ENCODE measurements at regions not wholly inside any gene's neighbourhood (a gene's known extent, or its start where the extent isn't known, plus 50 kb on each side); places are given as distances from the start of the nearest gene placed in this dataset.

DNA sequence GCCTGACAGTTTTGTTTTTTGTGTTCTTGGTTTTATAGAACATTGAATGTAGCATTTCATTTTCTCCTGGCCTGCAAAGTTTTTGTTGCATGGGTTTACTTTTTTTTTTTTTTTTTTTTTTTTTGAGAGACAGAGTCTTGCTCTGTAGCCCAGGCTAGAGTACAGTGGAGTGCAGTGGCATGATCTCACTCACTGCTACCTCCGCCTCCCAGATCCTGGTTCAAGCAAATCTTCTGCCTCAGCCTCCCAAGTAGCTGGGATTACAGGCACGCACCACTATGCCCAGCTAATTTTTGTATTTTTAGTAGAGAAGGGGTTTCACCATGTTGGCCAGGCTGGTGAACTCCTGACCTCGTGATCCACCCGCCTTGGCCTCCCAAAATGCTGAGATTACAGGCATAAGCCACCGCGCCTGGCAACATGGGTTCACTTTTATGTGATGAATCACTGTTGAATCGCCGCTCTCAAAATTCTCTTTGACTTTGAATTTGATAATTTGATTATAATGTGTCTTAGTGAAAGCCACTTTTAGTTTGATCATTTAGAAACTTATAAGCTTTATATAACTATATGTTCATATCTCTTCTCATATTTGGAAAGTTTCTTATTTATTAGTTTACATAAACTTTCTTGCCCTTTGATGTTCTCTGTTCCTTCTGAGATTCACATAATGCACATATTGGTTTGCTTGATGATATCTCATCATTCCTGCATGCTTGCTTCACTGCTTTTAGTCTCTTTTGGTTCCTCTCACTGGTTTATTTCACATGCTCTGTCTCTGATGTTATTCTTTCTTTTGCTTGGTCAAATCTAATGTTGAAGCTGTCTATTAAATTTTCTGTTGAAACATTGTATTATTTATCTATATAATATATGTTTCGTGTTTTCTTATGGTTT, 589.0 kb upstream of the CNTN5 start:
- intact Hi-C loops (cut with DNase I): no loop called here

DNA sequence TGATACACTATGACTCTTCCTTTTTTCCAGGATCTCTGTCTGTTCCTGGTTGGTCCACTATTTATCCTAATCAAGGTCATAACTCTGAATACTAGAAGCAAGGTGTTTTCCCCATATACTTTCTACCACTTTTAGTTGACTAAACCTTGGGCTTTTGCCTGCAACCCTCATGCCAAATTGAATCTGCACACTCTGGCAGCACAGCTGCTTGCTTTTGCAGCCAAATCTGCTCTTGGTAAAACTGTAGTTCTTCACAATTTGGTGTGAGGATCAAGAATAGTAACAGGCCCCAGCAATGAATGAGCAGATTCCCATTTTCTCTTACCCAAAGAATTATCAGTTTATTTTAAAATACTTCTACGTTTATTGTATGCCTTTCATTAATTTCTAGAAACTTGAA, 586.5 kb upstream of the CNTN5 start:
- Histone ChIP-seq H3K36me3 (no peaks in the 10 kb centered on the region), H3K27me3 (no peaks in the 10 kb centered on the region), H3K4me1 (ENCODE audit: insufficient read depth) (no peaks in the 10 kb centered on the region), H3K9me3 (no peaks in the 10 kb centered on the region), H3K27ac (no peak overlapping the region), H3K4me3 (no peak overlapping the region)
- no peak for TF ChIP-seq EP300 (IDR thresholded peaks at IDR 0.05)
- TF ChIP-seq, protein P1, sequence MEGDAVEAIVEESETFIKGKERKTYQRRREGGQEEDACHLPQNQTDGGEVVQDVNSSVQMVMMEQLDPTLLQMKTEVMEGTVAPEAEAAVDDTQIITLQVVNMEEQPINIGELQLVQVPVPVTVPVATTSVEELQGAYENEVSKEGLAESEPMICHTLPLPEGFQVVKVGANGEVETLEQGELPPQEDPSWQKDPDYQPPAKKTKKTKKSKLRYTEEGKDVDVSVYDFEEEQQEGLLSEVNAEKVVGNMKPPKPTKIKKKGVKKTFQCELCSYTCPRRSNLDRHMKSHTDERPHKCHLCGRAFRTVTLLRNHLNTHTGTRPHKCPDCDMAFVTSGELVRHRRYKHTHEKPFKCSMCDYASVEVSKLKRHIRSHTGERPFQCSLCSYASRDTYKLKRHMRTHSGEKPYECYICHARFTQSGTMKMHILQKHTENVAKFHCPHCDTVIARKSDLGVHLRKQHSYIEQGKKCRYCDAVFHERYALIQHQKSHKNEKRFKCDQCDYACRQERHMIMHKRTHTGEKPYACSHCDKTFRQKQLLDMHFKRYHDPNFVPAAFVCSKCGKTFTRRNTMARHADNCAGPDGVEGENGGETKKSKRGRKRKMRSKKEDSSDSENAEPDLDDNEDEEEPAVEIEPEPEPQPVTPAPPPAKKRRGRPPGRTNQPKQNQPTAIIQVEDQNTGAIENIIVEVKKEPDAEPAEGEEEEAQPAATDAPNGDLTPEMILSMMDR (IDR thresholded peaks at IDR 0.05): no peak
- TF ChIP-seq POLR2A (IDR thresholded peaks at IDR 0.05): no peak
- DNase-seq: no peak
- WGBS, 3 donors: 28 to 57% (median 41%) methylated on average over 1 of the region's 1 CpG
- intact Hi-C loops (cut with DNase I): no loop called here

More for the DNA sequence above, 589.0 kb upstream of the CNTN5 start:
- Histone ChIP-seq H3K9me3 (no peaks in the 10 kb centered on the region), H3K27me3 (no peaks in the 10 kb centered on the region), H3K36me3 (no peaks in the 10 kb centered on the region), H3K4me1 (ENCODE audit: insufficient read depth) (no peaks in the 10 kb centered on the region), H3K4me3 (no peak overlapping the region), H3K27ac (no peak overlapping the region)
- TF ChIP-seq EP300 (IDR thresholded peaks at IDR 0.05) (no peak), POLR2A (IDR thresholded peaks at IDR 0.05) (no peak)
- TF ChIP-seq, protein P1 (IDR thresholded peaks at IDR 0.05): no peak
- DNase-seq: no peak
- 90 to 95% (median 91%) methylated on average over 9 of the region's 9 CpGs for WGBS, 3 donors

DNA sequence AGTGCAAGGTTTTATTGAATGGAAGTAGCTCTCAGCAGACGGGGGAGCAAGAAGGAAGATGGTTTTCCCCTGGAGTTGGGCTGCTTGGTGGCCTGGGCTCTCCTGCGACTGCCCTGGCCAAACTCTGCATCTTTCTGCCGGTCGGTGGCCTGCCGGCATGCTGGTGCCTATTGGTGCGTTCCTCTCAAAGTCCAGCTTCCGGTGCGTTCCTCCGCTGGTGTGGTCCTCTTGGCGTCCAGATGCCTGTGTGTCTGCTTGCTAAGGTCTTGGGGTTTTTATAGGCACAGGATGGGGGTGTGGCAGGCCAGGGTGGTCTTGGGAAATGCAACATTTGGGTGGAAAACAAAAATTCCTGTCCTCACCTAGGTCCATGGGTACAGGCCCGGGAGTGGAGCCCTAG, 567.4 kb upstream of the CNTN5 start:
- Histone ChIP-seq H3K27me3 (no peaks in the 10 kb centered on the region), H3K27ac (no peak overlapping the region), H3K4me3 (no peak overlapping the region), H3K36me3 (no peaks in the 10 kb centered on the region), H3K4me1 (ENCODE audit: insufficient read depth) (no peaks in the 10 kb centered on the region), H3K9me3 (no peaks in the 10 kb centered on the region)
- 93 to 97% (median 93%) methylated on average over 11 of the region's 11 CpGs for WGBS, 3 donors
- DNase-seq: no peak
- intact Hi-C loops (cut with DNase I): no loop called here
- TF ChIP-seq POLR2A (IDR thresholded peaks at IDR 0.05) (no peak), EP300 (IDR thresholded peaks at IDR 0.05) (no peak)
- TF ChIP-seq, protein P1 (IDR thresholded peaks at IDR 0.05): no peak

DNA sequence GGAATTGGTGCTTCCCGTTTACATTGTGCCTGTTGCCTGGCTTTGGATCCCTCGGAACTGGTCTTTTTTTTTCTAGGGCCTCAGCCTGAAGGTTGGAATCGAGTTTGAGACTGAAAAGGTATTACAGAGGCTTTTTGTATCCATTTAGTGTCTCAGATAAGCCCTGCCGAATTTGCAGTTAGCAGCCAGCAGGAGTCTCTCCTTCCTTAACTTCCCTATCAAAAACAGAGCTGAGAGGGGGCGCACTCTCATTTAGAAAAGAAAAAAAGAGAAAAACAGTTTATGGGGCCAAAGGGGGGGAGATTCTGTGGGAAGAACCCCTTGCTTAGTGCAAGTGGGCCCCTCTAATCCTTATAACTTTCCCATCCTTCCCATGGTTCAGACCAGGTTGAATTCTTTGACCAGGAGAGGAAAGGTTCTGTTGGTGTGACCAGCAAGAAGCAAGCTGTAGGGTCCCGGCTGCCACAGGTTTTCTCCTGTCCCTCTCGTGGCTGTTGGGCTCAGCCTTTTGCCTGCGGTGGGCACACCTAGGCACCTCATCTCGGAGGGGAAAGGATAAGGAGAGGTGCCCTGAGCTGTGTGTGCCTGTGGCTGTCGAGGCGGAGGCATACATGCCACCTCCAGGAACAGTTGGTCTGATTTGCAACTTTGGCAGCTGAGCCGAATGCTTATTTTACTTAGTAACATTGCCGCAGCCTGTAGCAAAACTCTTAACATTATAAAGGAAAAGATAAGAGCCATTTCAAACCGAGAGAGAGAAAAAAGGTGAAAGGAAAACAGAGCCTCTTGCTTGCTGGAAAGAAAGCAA, 565.0 kb upstream of the CNTN5 start:
- H3K36me3 ChIP-seq: no peaks in the 10 kb centered on the region
- no peak overlapping the region for H3K4me3 ChIP-seq
- no peak overlapping the region for H3K27ac ChIP-seq
- intact Hi-C loops (cut with DNase I): no loop called here
- DNase-seq: no peak
- 81 to 83% (median 82%) methylated on average over 14 of the region's 14 CpGs for WGBS, 3 donors
- no peaks in the 10 kb centered on the region for H3K4me1 ChIP-seq (ENCODE audit: insufficient read depth)
- no peaks in the 10 kb centered on the region for H3K27me3 ChIP-seq
- H3K9me3 ChIP-seq: no peaks in the 10 kb centered on the region
- TF ChIP-seq EP300 (IDR thresholded peaks at IDR 0.05) (no peak), POLR2A (IDR thresholded peaks at IDR 0.05) (no peak)
- TF ChIP-seq, protein P1 (IDR thresholded peaks at IDR 0.05): no peak
